ENCODE measurements at regions not wholly inside any gene's neighbourhood (a gene's known extent, or its start where the extent isn't known, plus 50 kb on each side); places are given as distances from the start of the nearest gene placed in this dataset.

GRCh38 chr2:176936410-176936809 lies 276.2 kb upstream of the HNRNPA3 start:
- TF ChIP-seq REST (IDR thresholded peaks at IDR 0.05; ENCODE audit: low read depth) (no peak), EGR1 (IDR thresholded peaks at IDR 0.05) (no peak), MAX (IDR thresholded peaks at IDR 0.05) (no peak), TCF12 (IDR thresholded peaks at IDR 0.05; ENCODE audit: low read depth) (no peak), CEBPB (IDR thresholded peaks at IDR 0.05) (no peak), CREB1 (IDR thresholded peaks at IDR 0.05; ENCODE audit: low read depth) (no peak)

- TF ChIP-seq REST (IDR thresholded peaks at IDR 0.05; ENCODE audit: low read depth), result no peak
- no peak for TF ChIP-seq ZBTB7A (IDR thresholded peaks at IDR 0.05; ENCODE audit: low read depth)
- no peak for TF ChIP-seq EP300 (IDR thresholded peaks at IDR 0.05; ENCODE audit: borderline replicate concordance)
- no peak for TF ChIP-seq RAD21 (IDR thresholded peaks at IDR 0.05; ENCODE audit: low read depth)
- no peak for TF ChIP-seq NFIC (IDR thresholded peaks at IDR 0.05)
- TF ChIP-seq EGR1 (IDR thresholded peaks at IDR 0.05), result no peak
- no peak for TF ChIP-seq CREB1 (IDR thresholded peaks at IDR 0.05; ENCODE audit: low read depth)
- no peak for TF ChIP-seq TAF1 (IDR thresholded peaks at IDR 0.05; ENCODE audit: low read depth)
- no peak for TF ChIP-seq CEBPB (IDR thresholded peaks at IDR 0.05)
Measured at GRCh38 chr2:176944998-176945397, 267.6 kb upstream of the HNRNPA3 start.

- TF ChIP-seq YY1 (IDR thresholded peaks at IDR 0.05; ENCODE audit: low read depth) (no peak), TEAD4 (IDR thresholded peaks at IDR 0.05) (no peak), EP300 (IDR thresholded peaks at IDR 0.05; ENCODE audit: borderline replicate concordance) (no peak), EGR1 (IDR thresholded peaks at IDR 0.05) (no peak)
Measured at GRCh38 chr2:176947754-176948153, 264.8 kb upstream of the HNRNPA3 start.

- TF ChIP-seq CEBPB (IDR thresholded peaks at IDR 0.05), result no peak
- no peak for TF ChIP-seq EGR1 (IDR thresholded peaks at IDR 0.05)
- TF ChIP-seq NFIC (IDR thresholded peaks at IDR 0.05), result no peak
- TF ChIP-seq MAX (IDR thresholded peaks at IDR 0.05), result no peak
- TF ChIP-seq FOXM1 (IDR thresholded peaks at IDR 0.05; ENCODE audit: borderline replicate concordance, low read depth), result no peak
- TF ChIP-seq CREB1 (IDR thresholded peaks at IDR 0.05; ENCODE audit: low read depth), result no peak
- TF ChIP-seq USF1 (IDR thresholded peaks at IDR 0.05), result no peak
- TF ChIP-seq TAF1 (IDR thresholded peaks at IDR 0.05; ENCODE audit: low read depth), result no peak
- no peak for TF ChIP-seq REST (IDR thresholded peaks at IDR 0.05; ENCODE audit: low read depth)
Measured at GRCh38 chr2:176956791-176957190, 255.8 kb upstream of the HNRNPA3 start.

- TF ChIP-seq ZBTB7A (IDR thresholded peaks at IDR 0.05; ENCODE audit: low read depth), result no peak
Measured at GRCh38 chr2:176959614-176960013, 253.0 kb upstream of the HNRNPA3 start.

GRCh38 chr2:176960061-176960460 lies 252.5 kb upstream of the HNRNPA3 start:
- TF ChIP-seq CREB1 (IDR thresholded peaks at IDR 0.05; ENCODE audit: low read depth), result no peak
- no peak for TF ChIP-seq EGR1 (IDR thresholded peaks at IDR 0.05)
- TF ChIP-seq EP300 (IDR thresholded peaks at IDR 0.05; ENCODE audit: borderline replicate concordance), result no peak
- TF ChIP-seq TEAD4 (IDR thresholded peaks at IDR 0.05), result no peak
- TF ChIP-seq RAD21 (IDR thresholded peaks at IDR 0.05; ENCODE audit: low read depth), result no peak
- no peak for TF ChIP-seq YY1 (IDR thresholded peaks at IDR 0.05; ENCODE audit: low read depth)
- no peak for TF ChIP-seq FOXM1 (IDR thresholded peaks at IDR 0.05; ENCODE audit: borderline replicate concordance, low read depth)
- TF ChIP-seq MAX (IDR thresholded peaks at IDR 0.05), result no peak
- no peak for TF ChIP-seq USF1 (IDR thresholded peaks at IDR 0.05)
- TF ChIP-seq ZBTB7A (IDR thresholded peaks at IDR 0.05; ENCODE audit: low read depth), result no peak
- no peak for TF ChIP-seq TAF1 (IDR thresholded peaks at IDR 0.05; ENCODE audit: low read depth)
- TF ChIP-seq NFIC (IDR thresholded peaks at IDR 0.05), result no peak
- TF ChIP-seq CEBPB (IDR thresholded peaks at IDR 0.05), result no peak
- TF ChIP-seq TCF12 (IDR thresholded peaks at IDR 0.05; ENCODE audit: low read depth), result no peak
- TF ChIP-seq REST (IDR thresholded peaks at IDR 0.05; ENCODE audit: low read depth), result no peak
